CD4-positive, alpha-beta memory T cell (primary cell): ENCODE measurements at regions not wholly inside any gene's neighbourhood (a gene's known extent, or its start where the extent isn't known, plus 50 kb on each side); places are given as distances from the start of the nearest gene placed in this dataset.
"Not testable (repeated sequence)": the region's sequence is repeated elsewhere in the genome, so short reads cannot be mapped to it uniquely, and the experiment has no call there.

ENCODE experiments used
- CTCF ChIA-PET: fragments of 350-600 bp; sonication (Branson Sonifier 250); formaldehyde crosslinking; loops from one replicate; lab custom pipeline; 2021; ENCODE audit warnings: inconsistent platforms; ENCODE audit not compliant: partially characterized antibody; lab: Charles Lee
- POLR2A ChIA-PET: fragments of 350-600 bp; sonication (Branson Sonifier 250); formaldehyde crosslinking; loops from one replicate; lab custom pipeline; 2021; ENCODE audit not compliant: partially characterized antibody; lab: Charles Lee
- DNase-seq, 5 donors: peaks; one replicate each; pipeline versions ENCODE4 v3.0.0 to v3.0.0-alpha.2; 2020 to 2022; ENCODE audit warnings: mixed read lengths in 1 of 5
- H3K27ac ChIP-seq: one replicate; pipeline ENCODE4 v1.7.0; 2013; ENCODE audit warnings: low read depth, low read length
- H3K27me3 ChIP-seq: 2 replicates; pipeline ENCODE4 v1.7.0; 2013; ENCODE audit warnings: mild to moderate bottlenecking, low read length, moderate library complexity; ENCODE audit not compliant: insufficient read depth
- H3K36me3 ChIP-seq: 2 replicates; pipeline ENCODE4 v1.7.0; 2013; ENCODE audit warnings: mild to moderate bottlenecking, low read length, moderate library complexity; ENCODE audit not compliant: insufficient read depth
- H3K4me1 ChIP-seq: 2 replicates; pipeline ENCODE4 v1.7.0; 2013; ENCODE audit warnings: mild to moderate bottlenecking, low read length, moderate library complexity; ENCODE audit not compliant: insufficient read depth
- H3K4me3 ChIP-seq, 2 donors: one replicate each; pipeline ENCODE4 v1.7.0; 2013; ENCODE audit warnings: low read length in 2 of 2, mild to moderate bottlenecking in 1 of 2
- H3K9me3 ChIP-seq, 2 donors: one replicate each; pipeline ENCODE4 v1.7.0; 2013; ENCODE audit warnings: low read length in 2 of 2, control low read depth in 1 of 2; ENCODE audit not compliant: control insufficient read depth in 1 of 2
- H3K27ac Mint-ChIP-seq, 7 donors: one replicate each; pipeline ENCODE4 v1.8.0; 2020 to 2021; ENCODE audit warnings: mixed read lengths in 7 of 7, mild to moderate bottlenecking in 6 of 7, inconsistent platforms in 3 of 7, moderate library complexity in 3 of 7
- H3K27me3 Mint-ChIP-seq, 2 donors: one replicate each; pipeline ENCODE4 v1.8.0; 2020 to 2021; ENCODE audit warnings: mixed read lengths in 2 of 2
- H3K36me3 Mint-ChIP-seq, 2 donors: one replicate each; pipeline ENCODE4 v1.8.0; 2020 to 2021; ENCODE audit warnings: mixed read lengths in 2 of 2, inconsistent platforms in 1 of 2, mild to moderate bottlenecking in 1 of 2
- H3K4me1 Mint-ChIP-seq, 4 donors: one replicate each; pipeline ENCODE4 v1.8.0; 2020 to 2021; ENCODE audit warnings: mixed read lengths in 4 of 4, mild to moderate bottlenecking in 1 of 4
- H3K4me3 Mint-ChIP-seq, 8 donors: one replicate each; pipeline ENCODE4 v1.8.0; 2020 to 2021; ENCODE audit warnings: mixed read lengths in 8 of 8, mild to moderate bottlenecking in 7 of 8, moderate library complexity in 6 of 8, inconsistent platforms in 3 of 8
- H3K9me3 Mint-ChIP-seq, 8 donors: one replicate each; pipeline ENCODE4 v1.8.0; 2020 to 2021; ENCODE audit warnings: mixed read lengths in 8 of 8, mild to moderate bottlenecking in 5 of 8, inconsistent platforms in 3 of 8, moderate library complexity in 1 of 8
- intact Hi-C: fragments of 100-400 bp; cut with micrococcal nuclease; formaldehyde crosslinking; loops from one replicate; pipeline ENCODE4 v1.15.1; 2023

DNA sequence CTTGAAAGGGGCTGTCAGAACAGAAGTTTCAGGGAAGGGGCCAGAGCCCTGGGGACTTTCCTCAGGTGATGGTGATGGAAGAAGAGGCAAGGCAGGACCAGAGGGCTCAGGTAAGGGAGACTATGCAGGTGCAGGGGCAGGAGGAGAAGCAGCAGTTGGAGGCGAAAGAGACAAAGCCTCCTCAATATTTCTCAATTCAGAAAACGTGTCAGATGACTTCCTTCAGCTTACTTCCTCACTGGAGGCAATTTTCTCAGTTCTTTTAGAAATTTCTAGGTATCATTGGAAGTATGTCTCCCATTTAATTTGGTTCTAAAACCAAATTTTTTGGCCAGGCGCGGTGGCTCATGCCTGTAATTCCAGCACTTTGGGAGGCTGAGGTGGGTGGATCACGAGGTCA is 112.4 kb downstream of the PPIAL4G start:
- not testable (repeated sequence) for H3K27me3 Mint-ChIP-seq, H3K4me3 ChIP-seq, H3K9me3 ChIP-seq, H3K9me3 Mint-ChIP-seq, H3K36me3 ChIP-seq, H3K36me3 Mint-ChIP-seq, DNase-seq, H3K27me3 ChIP-seq
- peaks cover 47% of the 10 kb centered on the region for H3K4me1 ChIP-seq
- intact Hi-C loops = loop anchor here (10.0 kb wide), 1 partner anchor 154 kb away; no protein-coding TSS in a partner anchor
- ChIA-PET POLR2A (interaction anchor here (3.7 to 8.3 kb wide), 2 partner anchors 16 to 32 kb away, joined by 21 to 98 read pairs; no protein-coding TSS in a partner anchor), CTCF (interaction anchor here (0.7 kb wide), 2 partner anchors 10 to 12 kb away, joined by 3 read pairs; no protein-coding TSS in a partner anchor)
- H3K4me3 Mint-ChIP-seq = peak overlapping the region in 3 of 8 donors; percentile 40 to 66 (median 47)
- H3K27ac ChIP-seq = peak overlapping the region; percentile 61
- H3K27ac Mint-ChIP-seq = peak overlapping the region; percentile 56 to 99 (median 86)
- H3K4me1 Mint-ChIP-seq = peaks cover 26 to 52% (median 40%) of the 10 kb centered on the region in 4 donors

GRCh38 chr1:148367596-148367995 is 115.5 kb downstream of the PPIAL4G start:
- no peak overlapping the region for H3K4me3 ChIP-seq
- POLR2A ChIA-PET = no interaction called here
- Mint-ChIP-seq H3K4me1 (peaks cover 25 to 58% (median 35%) of the 10 kb centered on the region in 4 donors), H3K27me3 (no peaks in the 10 kb centered on the region), H3K27ac (peak overlapping the region in 2 of 7 donors; percentile 23 to 25), H3K36me3 (no peaks in the 10 kb centered on the region), H3K4me3 (no peak overlapping the region), H3K9me3 (peaks cover 0 to 2% (median 0%) of the 10 kb centered on the region in 8 donors)
- peaks cover 31% of the 10 kb centered on the region for H3K4me1 ChIP-seq
- intact Hi-C loops = no loop called here
- no peaks in the 10 kb centered on the region for H3K36me3 ChIP-seq
- H3K9me3 ChIP-seq = no peaks in the 10 kb centered on the region
- H3K27ac ChIP-seq = no peak overlapping the region
- CTCF ChIA-PET = no interaction called here
- no peaks in the 10 kb centered on the region for H3K27me3 ChIP-seq
- no peak for DNase-seq

- intact Hi-C loops, H3K4me3 ChIP-seq, H3K27ac Mint-ChIP-seq, H3K36me3 ChIP-seq, DNase-seq, H3K36me3 Mint-ChIP-seq, H3K9me3 Mint-ChIP-seq, H3K27me3 ChIP-seq, POLR2A ChIA-PET, H3K4me3 Mint-ChIP-seq, H3K27me3 Mint-ChIP-seq, H3K27ac ChIP-seq, H3K9me3 ChIP-seq: not testable (repeated sequence)
- H3K4me1 ChIP-seq = peaks cover 29% of the 10 kb centered on the region
- peaks cover 17 to 58% (median 33%) of the 10 kb centered on the region in 4 donors for H3K4me1 Mint-ChIP-seq
- CTCF ChIA-PET = interaction anchor here (1.6 kb wide), 1 partner anchor 21 kb away, joined by 4 read pairs; no protein-coding TSS in a partner anchor
Observed at GRCh38 chr1:148366136-148366753, 116.9 kb downstream of the PPIAL4G start.

- H3K27me3 ChIP-seq, intact Hi-C loops, H3K36me3 ChIP-seq, H3K36me3 Mint-ChIP-seq, H3K27me3 Mint-ChIP-seq, H3K4me3 Mint-ChIP-seq, H3K9me3 Mint-ChIP-seq, H3K4me3 ChIP-seq, H3K27ac ChIP-seq, DNase-seq, H3K9me3 ChIP-seq: not testable (repeated sequence)
- peaks cover 21% of the 10 kb centered on the region for H3K4me1 ChIP-seq
- peaks cover 16 to 53% (median 30%) of the 10 kb centered on the region in 4 donors for H3K4me1 Mint-ChIP-seq
- CTCF ChIA-PET = interaction anchor here (1.6 kb wide), 1 partner anchor 20 kb away, joined by 4 read pairs; no protein-coding TSS in a partner anchor
- H3K27ac Mint-ChIP-seq = peak overlapping the region in 1 of 7 donors; percentile 3
- POLR2A ChIA-PET = interaction anchor here (1.0 to 1.2 kb wide), 2 partner anchors 29 to 31 kb away, joined by 3 read pairs; no protein-coding TSS in a partner anchor
Observed at GRCh38 chr1:148365151-148365550, 118.0 kb downstream of the PPIAL4G start.

- Mint-ChIP-seq H3K4me3 (peak overlapping the region in 2 of 8 donors; percentile 32 to 33), H3K4me1 (peaks cover 16 to 53% (median 30%) of the 10 kb centered on the region in 4 donors)
- H3K27ac ChIP-seq, intact Hi-C loops, H3K9me3 ChIP-seq, H3K27me3 ChIP-seq, H3K9me3 Mint-ChIP-seq, CTCF ChIA-PET, H3K4me3 ChIP-seq, H3K36me3 Mint-ChIP-seq, DNase-seq, H3K36me3 ChIP-seq, H3K27me3 Mint-ChIP-seq, H3K27ac Mint-ChIP-seq: not testable (repeated sequence)
- peaks cover 21% of the 10 kb centered on the region for H3K4me1 ChIP-seq
- POLR2A ChIA-PET = interaction anchor here (1.2 kb wide), 1 partner anchor 28 kb away, joined by 3 read pairs; no protein-coding TSS in a partner anchor
Observed at GRCh38 chr1:148363979-148364378, 119.1 kb downstream of the PPIAL4G start.

DNA sequence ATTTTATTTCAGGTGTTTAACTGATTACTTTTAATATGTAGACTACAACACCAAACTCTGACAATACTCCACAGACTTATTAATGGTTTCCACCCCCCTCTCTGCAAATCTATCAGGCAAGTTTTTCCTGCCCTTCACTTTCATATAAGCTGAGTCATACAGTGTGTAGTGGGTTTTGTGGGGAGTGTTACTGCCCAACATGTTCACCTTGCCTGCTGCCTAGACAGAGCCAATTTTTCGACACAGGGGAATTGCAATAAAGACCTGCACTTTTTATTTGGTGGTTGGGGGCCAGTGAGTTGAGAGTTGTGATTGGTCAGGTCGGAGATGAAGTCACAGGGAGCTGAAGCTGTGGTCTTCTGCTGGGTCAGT is 119.7 kb downstream of the PPIAL4G start:
- Histone ChIP-seq H3K36me3 (no peaks in the 10 kb centered on the region), H3K4me3 (no peak overlapping the region), H3K4me1 (peaks cover 21% of the 10 kb centered on the region), H3K27me3 (no peaks in the 10 kb centered on the region), H3K9me3 (no peaks in the 10 kb centered on the region), H3K27ac (no peak overlapping the region)
- Mint-ChIP-seq H3K9me3 (no peaks in the 10 kb centered on the region), H3K36me3 (no peaks in the 10 kb centered on the region), H3K27ac (peak overlapping the region in 3 of 7 donors; percentile 11 to 39 (median 11)), H3K27me3 (no peaks in the 10 kb centered on the region), H3K4me1 (peaks cover 16 to 53% (median 30%) of the 10 kb centered on the region in 4 donors), H3K4me3 (peak overlapping the region in 6 of 8 donors; percentile 88 to 97 (median 91))
- CTCF ChIA-PET = no interaction called here
- DNase-seq = no peak
- POLR2A ChIA-PET = no interaction called here
- intact Hi-C loops = no loop called here

- H3K27me3 Mint-ChIP-seq = peaks cover 0 to 3% of the 10 kb centered on the region in 2 donors
- intact Hi-C loops = no loop called here
- H3K27ac ChIP-seq = no peak overlapping the region
- peak overlapping the region; percentile 87 to 97 (median 91) for H3K4me3 Mint-ChIP-seq
- peak overlapping the region in 5 of 7 donors; percentile 39 to 86 (median 75) for H3K27ac Mint-ChIP-seq
- H3K9me3 Mint-ChIP-seq = no peaks in the 10 kb centered on the region
- H3K36me3 ChIP-seq = no peaks in the 10 kb centered on the region
- H3K4me3 ChIP-seq = no peak overlapping the region
- POLR2A ChIA-PET = interaction anchor here (1.4 kb wide), 1 partner anchor 26 kb away, joined by 3 read pairs; no protein-coding TSS in a partner anchor
- H3K36me3 Mint-ChIP-seq = no peaks in the 10 kb centered on the region
- peaks cover 16 to 53% (median 30%) of the 10 kb centered on the region in 4 donors for H3K4me1 Mint-ChIP-seq
- CTCF ChIA-PET = interaction anchor here (1.0 kb wide), 1 partner anchor 9 kb away, joined by 3 read pairs; no protein-coding TSS in a partner anchor
- H3K9me3 ChIP-seq = no peaks in the 10 kb centered on the region
- H3K27me3 ChIP-seq = no peaks in the 10 kb centered on the region
- H3K4me1 ChIP-seq = peaks cover 21% of the 10 kb centered on the region
- peak in 3 of 5 donors; percentile 13 to 50 (median 22) for DNase-seq
Observed at GRCh38 chr1:148362626-148363438, 120.3 kb downstream of the PPIAL4G start.
